Stimulated activated CD8-positive, alpha-beta memory T cell treated with anti-CD3 and anti-CD28 coated beads, Interleukin-2, amount 100 ng/mL, for 48 hours (primary cell): ENCODE measurements at regions not wholly inside any gene's neighbourhood (a gene's known extent, or its start where the extent isn't known, plus 50 kb on each side); places are given as distances from the start of the nearest gene placed in this dataset.
A peak's percentile ranks its signal among the peaks of the same experiment; 100 is the strongest.
"Not testable (repeated sequence)": the region's sequence is repeated elsewhere in the genome, so short reads cannot be mapped to it uniquely, and the experiment has no call there.

Source experiments
- DNase-seq, 2 donors: peaks; one replicate each; pipeline ENCODE4 v3.0.0-alpha.2; 2020; ENCODE audit warnings: low read depth in 2 of 2

DNA sequence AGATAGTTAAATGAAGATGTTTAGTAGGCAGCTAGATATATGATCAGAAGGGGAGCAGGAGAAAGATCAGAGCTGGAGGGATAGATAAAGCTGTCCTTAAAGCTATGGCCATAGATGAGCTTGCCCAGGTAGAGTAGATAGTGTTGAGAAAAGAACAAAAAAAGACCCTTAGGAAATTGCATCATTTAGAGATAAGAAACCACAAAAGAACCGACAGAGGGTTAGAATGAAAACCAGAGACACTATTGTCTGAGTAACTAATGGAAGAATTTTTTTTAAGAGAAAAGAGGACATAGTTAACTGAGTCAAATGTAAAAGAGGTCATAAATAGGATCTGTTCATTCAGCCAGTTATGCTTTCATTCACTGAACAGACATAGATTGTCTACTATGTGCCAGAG lies 101.8 kb downstream of the TNFAIP3 start:
- no peak for DNase-seq

GRCh38 chr6:137969874-137970273 lies 102.8 kb downstream of the TNFAIP3 start:
- DNase-seq = no peak

GRCh38 chr6:137970368-137970767 lies 103.3 kb downstream of the TNFAIP3 start:
- peak; percentile 18 to 34 for DNase-seq

GRCh38 chr6:137973201-137973600 lies 106.1 kb downstream of the TNFAIP3 start:
- DNase-seq = no peak

DNA sequence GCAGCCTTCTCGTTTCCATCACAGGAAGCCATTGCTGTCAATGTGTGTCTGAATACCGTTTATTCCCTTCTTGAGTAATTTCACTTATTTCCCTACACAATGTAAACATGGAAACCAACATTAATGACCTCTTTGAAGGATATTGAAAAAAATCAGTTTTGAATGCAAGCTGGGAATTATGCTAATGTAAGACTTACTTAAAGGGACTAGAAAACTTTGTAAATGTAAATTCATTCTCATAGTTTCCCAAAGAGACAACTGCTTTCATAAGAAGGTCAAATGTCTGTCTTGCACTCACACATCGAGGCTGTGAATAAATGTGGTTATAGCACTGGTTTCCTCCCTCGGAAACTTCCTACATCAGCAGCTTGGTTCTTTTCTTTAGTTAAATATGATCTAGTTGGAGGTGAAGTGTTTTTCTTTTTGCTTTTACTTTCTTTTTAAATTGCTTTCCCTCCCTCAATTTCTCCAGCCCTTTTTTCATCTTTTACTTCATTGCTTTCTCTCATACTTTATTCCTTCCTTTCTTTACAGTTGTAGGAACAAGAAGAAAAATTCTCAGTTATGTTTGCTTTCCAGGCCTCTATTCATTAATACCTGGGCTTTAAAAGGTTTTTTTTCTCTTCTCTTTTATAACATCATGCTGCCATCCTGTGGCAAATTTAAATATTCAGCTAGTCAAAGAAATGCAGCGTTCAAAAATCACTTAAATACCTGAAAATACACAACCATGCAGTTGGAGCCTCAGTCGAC lies 108.3 kb downstream of the TNFAIP3 start:
- DNase-seq = no peak

- DNase-seq = no peak
Measured at GRCh38 chr6:137976430-137976829, 109.4 kb downstream of the TNFAIP3 start.

GRCh38 chr6:137977206-137977605 lies 110.1 kb downstream of the TNFAIP3 start:
- DNase-seq = no peak

DNA sequence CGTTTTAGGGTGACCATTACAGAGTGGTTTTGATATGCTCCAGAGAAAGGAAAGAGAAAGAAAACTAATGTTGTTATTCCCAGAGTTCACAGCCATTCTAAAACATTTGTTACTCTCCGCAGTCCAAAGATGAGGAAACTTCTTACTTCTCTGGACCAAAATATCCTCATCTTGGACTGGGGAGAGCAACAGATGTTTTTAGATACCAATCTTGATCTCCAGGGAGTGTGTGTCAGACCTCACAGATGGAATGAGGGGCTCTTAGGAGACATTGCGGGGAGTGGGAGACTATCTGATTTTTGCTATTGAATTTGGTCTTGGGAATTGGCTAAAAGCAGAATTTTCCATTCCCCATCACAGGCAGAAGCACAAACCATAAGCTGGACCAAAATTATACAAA lies 110.8 kb downstream of the TNFAIP3 start:
- no peak for DNase-seq

GRCh38 chr6:137978252-137978896 lies 111.3 kb downstream of the TNFAIP3 start:
- no peak for DNase-seq

DNA sequence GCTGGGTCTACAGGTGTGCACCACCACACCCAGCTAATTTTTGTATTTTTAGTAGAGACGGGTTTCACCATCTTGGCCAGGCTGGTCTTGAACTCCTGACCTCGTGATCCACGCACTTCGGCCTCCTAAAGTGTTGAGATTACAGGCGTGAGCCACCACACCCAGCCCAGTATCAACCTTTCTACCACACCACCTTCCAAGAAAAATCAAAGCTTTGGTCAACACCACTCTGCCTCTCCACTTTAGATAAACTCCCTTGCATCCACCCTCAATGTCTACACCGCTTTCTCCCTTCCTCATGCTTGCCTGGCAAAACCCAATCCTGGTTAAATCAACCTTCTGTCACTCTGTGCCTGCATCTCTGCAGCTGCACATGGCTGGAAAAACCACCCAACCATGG lies 112.2 kb downstream of the TNFAIP3 start:
- DNase-seq = not testable (repeated sequence)

GRCh38 chr6:137980777-137981176 lies 113.7 kb downstream of the TNFAIP3 start:
- no peak for DNase-seq

GRCh38 chr6:137981758-137982157 lies 114.7 kb downstream of the TNFAIP3 start:
- no peak for DNase-seq

DNA sequence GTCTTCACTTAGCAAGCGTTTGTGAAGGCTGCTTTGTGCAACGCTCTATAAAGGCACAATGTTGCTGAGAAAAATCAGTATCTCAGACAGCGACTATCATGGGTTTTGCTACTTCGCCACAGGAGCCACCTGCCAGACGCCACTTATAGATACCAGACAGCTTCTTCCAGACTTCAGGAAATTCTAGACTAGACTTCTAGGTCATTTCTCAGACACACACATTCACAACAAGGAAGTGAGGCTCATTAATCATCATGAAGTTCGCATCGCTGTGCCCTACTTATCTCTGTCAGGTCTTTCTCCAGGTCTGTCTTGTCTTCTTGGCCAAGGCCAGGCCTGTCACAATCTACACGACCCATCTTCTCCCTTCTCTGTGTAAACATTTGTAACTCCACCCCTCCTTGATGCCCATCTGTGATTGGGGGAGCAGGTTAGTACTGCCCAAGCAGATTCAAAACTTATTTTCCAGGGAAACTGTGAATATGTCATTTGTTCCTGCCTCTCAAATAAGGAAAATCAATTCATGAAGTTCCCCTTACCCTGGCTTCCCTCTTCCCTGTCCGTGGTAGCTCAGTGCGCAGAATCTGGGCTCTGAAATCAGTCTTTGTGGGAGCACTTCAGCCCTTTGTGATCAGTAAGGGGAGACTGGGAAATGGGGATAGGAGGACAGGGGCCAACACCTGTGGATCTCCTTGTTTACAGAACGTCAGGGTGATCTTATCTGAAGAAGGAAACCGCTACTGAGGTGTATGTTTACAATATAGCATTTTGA lies 115.5 kb downstream of the TNFAIP3 start:
- no peak for DNase-seq

GRCh38 chr6:137983269-137983668 lies 116.2 kb downstream of the TNFAIP3 start:
- DNase-seq = no peak

GRCh38 chr6:137989664-137990063 lies 117.6 kb downstream of the PERP start:
- DNase-seq = no peak

- no peak for DNase-seq
Measured at GRCh38 chr6:137995371-137995770, 111.8 kb downstream of the PERP start.

- no peak for DNase-seq
Measured at GRCh38 chr6:137998461-137999019, 108.7 kb downstream of the PERP start.

GRCh38 chr6:137999815-138000214 lies 107.4 kb downstream of the PERP start:
- no peak for DNase-seq

DNA sequence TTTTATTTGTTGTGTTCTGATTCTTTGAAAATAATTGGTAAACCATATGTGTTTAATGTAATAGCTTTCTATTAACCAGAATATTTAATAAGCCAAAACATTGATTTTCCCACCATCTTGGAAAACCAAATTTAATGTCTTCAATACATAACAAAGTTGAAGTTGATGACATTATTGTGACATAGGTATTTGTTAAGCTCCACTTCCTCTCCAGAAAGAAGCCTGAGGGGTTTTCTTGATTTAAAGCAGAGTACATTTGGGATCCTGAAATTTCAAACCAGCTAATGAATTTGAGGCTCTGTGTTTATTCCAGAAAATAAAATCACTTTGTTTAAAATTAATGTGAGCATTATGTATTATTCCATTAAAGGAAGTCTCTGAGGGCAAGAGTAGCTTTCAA lies 106.3 kb downstream of the PERP start:
- DNase-seq = no peak

GRCh38 chr6:138001750-138002349 lies 105.4 kb downstream of the PERP start:
- DNase-seq = peak; percentile 23 to 45

DNA sequence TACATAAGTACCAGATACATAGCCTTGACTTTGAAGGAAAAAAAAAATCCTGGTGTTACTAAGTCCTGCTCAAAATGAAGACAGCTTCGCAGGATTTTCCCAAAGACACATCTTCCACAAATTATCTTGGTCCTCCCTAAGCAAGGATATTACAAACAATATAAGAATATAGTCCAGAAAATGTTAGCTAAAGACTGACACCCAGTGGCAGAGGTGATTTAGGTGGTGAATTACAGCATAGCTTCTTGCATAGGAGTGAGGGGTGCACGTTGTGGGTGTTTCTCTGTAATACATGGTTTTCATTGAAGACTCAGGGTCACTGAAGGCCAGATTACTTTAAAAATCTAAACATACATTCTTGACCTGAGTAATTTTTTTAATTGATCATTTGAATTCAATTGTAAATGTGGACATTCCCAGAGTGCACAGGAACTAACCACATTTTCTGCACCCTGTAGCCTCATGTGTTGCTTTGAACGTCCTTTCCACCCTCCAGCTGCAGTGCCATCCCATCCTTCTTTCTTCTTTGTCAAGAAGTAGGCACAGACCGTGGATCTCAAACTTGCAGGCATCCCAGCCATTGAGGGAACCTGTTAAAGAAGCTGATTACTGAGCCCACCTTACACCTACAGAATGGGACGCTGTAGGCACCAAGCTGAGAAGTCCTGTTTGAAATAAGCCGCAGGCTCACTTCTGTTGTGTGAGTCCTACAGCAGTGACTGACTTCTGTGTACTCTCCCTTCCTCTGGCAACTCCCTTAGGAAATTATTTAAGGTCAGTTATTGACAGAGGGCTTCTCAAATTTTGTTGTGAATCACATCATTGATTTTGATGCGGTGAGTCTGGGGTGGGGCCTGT lies 102.6 kb downstream of the PERP start:
- DNase-seq = no peak
